Uterus (tissue), 2 donors: ENCODE measurements at regions not wholly inside any gene's neighbourhood (a gene's known extent, or its start where the extent isn't known, plus 50 kb on each side); places are given as distances from the start of the nearest gene placed in this dataset.

Experiments
- CTCF ChIP-seq, 4 experiments: fragments of 200-600 bp in 2 of 4; fragments of 450-650 bp in 2 of 4; sonication (generic) in 2 of 4; IDR thresholded peaks; one replicate each; pipeline ENCODE4 v1.5.1; 2016 to 2019; ENCODE audit warnings: antibody characterized with exemption in 4 of 4, mild to moderate bottlenecking in 2 of 4, moderate library complexity in 1 of 4
- POLR2A ChIP-seq, 2 donors: fragments of 450-650 bp; IDR thresholded peaks; one replicate each; pipeline ENCODE4 v1.6.1; 2016; ENCODE audit warnings: antibody characterized with exemption in 2 of 2, mild to moderate bottlenecking in 1 of 2, moderate library complexity in 1 of 2

- TF ChIP-seq POLR2A (IDR thresholded peaks at IDR 0.05) (no peak), CTCF (IDR thresholded peaks at IDR 0.05) (no peak)
Observed at GRCh38 chr17:68684949-68685357, 83.8 kb upstream of the FAM20A start.
